Fibroblast of pulmonary artery (primary cell): ENCODE measurements at regions not wholly inside any gene's neighbourhood (a gene's known extent, or its start where the extent isn't known, plus 50 kb on each side); places are given as distances from the start of the nearest gene placed in this dataset.

Experiments
- DNase-seq: peaks from one replicate; pipeline ENCODE4 v3.0.0-alpha.2; 2010; ENCODE audit warnings: low read depth
- H3K4me3 ChIP-seq: replicated peaks from 2 replicates; pipeline ENCODE4 v1.5.1; 2011; ENCODE audit warnings: low read depth, mild to moderate bottlenecking, control low read depth, low read length, moderate library complexity
- TF ChIP-seq, protein P1 (sequence below): IDR thresholded peaks from 2 replicates; pipeline ENCODE4 v1.5.1; 2011; ENCODE audit warnings: mild to moderate bottlenecking, control low read depth, low read length, inconsistent platforms; ENCODE audit errors: missing control alignments

DNA sequence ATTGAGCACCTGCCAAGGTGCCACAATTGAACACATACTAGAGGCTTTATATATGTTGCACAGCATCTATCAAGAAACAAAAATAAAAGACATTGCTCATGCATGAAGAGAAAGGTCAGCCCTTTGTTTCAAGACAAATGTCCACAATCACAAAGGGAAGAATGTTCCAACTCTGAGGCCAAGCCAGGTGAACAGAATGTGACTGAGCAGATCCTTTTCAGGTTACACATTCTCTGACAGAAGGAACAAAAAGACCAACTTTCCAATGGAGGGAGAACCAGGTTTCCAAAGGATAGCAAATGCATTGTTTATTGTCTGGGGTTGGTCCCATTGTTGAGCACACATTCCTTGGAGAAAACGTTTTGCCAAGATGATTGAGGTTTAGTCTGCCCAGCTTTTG, 50.2 kb upstream of the FAM174B start:
- DNase-seq: no peak
- no peak overlapping the region for H3K4me3 ChIP-seq

DNA sequence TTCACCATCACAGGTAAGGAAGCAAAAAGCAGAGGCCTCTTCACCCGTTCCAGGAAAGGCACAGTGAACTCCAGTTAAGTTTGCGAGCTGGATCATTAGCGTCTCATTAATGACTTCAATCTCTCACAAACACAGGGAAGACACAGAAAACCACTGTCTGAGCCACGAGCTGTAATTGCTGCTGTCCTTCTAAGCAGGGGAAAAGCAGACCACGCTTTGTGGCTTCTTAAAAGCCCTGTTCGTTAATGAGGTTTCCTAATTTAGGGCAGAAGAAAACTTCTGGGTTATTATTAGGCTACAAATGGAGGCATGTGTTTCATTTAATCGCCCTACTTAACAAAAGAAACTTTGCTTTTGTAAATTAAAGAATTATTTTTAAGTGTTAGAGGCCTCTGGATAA, 50.6 kb upstream of the FAM174B start:
- no peak for DNase-seq
- no peak overlapping the region for H3K4me3 ChIP-seq
- TF ChIP-seq, protein P1, sequence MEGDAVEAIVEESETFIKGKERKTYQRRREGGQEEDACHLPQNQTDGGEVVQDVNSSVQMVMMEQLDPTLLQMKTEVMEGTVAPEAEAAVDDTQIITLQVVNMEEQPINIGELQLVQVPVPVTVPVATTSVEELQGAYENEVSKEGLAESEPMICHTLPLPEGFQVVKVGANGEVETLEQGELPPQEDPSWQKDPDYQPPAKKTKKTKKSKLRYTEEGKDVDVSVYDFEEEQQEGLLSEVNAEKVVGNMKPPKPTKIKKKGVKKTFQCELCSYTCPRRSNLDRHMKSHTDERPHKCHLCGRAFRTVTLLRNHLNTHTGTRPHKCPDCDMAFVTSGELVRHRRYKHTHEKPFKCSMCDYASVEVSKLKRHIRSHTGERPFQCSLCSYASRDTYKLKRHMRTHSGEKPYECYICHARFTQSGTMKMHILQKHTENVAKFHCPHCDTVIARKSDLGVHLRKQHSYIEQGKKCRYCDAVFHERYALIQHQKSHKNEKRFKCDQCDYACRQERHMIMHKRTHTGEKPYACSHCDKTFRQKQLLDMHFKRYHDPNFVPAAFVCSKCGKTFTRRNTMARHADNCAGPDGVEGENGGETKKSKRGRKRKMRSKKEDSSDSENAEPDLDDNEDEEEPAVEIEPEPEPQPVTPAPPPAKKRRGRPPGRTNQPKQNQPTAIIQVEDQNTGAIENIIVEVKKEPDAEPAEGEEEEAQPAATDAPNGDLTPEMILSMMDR: no peak

More for the DNA sequence above, 50.2 kb upstream of the FAM174B start:
- TF ChIP-seq, protein P1: no peak

DNA sequence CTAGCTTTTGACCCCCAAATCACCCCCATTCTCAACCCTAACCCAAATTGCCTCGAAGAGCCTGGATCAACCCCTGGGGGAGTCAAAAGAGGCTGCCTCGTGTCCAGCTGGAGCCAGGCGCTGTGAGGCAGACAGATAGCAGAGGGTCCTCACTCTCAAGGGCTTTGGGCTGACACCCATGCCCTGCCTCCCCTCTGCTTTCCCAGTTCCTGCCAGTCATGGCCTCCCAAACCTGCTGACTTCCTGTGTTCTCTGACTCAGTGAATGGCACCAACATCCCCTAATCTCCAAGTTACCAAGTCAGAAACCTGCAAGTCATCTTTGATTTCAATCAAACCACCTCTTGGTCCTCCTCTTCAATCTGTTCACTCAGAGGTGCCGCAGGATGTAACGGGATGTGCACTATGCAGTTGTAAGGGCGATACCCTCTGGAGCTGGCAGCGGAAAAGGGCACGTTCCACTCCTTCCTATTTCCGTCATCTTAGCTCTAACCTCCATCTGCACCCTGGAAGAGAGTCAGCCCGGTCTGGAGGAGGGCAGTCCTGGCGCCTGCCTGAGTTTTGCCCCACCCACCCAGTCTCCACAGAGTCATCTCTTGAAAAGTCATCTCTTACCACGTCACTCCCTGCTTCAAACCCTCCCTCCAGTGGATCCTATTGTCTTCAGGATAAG, 52.4 kb upstream of the FAM174B start:
- no peak overlapping the region for H3K4me3 ChIP-seq
- DNase-seq: peak; percentile 38
- TF ChIP-seq, protein P1: no peak

DNA sequence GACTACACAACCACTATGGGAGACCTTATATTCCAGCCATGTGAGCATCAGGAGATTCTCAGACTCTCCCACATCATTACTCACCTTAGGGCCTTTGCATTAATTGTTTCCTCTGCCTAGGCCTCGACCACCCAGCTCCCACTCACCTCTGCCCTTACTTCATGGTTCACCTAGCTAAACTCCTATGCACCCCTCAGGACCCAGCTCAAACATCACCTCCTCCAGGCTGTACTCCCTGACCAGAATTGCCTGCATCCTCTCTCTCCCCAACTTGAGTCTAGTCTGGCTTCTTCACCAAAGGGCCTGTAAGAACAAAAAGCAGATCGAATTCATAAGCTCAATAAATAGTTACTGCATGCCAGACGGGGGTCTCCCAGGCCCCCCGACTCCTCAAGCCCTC, 53.1 kb upstream of the FAM174B start:
- no peak for DNase-seq
- TF ChIP-seq, protein P1: no peak
- no peak overlapping the region for H3K4me3 ChIP-seq

DNA sequence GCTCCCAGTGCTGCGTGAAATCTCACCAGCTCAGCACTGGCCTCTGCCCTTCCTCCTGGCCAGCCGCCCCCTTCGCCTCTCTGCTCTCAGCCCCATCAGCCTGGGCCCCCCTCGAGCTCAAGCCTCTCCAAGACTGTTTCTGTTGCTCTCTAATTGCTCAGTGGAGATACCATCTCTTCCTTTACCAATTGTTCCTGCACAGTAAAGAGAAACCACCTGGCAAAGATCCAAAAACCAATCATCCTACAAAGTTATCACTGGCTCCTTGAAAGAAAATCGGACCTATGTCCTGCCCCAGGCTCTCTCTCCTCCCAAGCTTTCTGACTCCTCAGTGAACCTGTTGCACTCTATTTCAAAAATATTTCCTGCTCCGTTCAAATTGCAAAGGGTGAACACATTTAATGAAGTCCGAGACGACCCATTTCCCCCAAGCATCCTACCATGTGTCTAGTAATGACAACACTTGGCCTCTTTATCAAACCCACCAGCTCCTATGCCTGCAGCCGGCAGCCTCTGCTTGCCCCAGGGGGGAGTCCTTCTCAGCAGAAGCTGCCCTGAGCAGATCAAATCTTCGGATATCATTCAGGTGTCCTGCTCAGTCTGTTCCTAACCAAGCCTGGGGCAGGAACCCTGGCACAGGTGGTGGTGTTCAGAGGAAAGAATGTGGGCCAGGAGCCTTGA, 53.7 kb upstream of the FAM174B start:
- TF ChIP-seq, protein P1: no peak

DNA sequence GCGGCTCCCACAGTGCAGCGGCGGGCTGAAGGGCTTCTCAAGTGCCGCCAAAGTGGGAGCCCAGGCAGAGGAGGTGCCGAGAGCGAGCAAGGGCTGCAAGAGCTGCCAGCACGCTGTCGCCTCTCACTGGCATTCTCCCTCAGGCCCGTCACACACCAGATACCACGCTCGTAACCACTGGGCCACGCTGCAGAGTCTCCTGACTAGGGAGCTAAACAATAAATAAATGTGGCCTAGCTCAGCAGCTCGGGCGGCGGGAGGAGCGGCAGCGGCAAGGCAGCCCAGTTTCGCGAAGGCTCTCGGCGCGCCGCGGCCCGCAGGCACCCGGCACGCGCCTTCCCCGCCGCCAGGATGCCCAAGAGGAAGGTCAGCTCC, 55.9 kb upstream of the FAM174B start:
- H3K4me3 ChIP-seq: no peak overlapping the region
- TF ChIP-seq, protein P1: no peak

More for the DNA sequence above, 53.7 kb upstream of the FAM174B start:
- peak; percentile 23 for DNase-seq
- no peak overlapping the region for H3K4me3 ChIP-seq

More for the DNA sequence above, 55.9 kb upstream of the FAM174B start:
- no peak for DNase-seq
